PC-9 (cell line): ENCODE measurements at regions not wholly inside any gene's neighbourhood (a gene's known extent, or its start where the extent isn't known, plus 50 kb on each side); places are given as distances from the start of the nearest gene placed in this dataset.

ENCODE experiments used
- BruUV-seq: library from RNA; stranded (reverse); fragments of 400-500 nt; replicated peaks from 2 replicates; lab custom pipeline; 2021; lab: Mats Ljungman, UMichigan
- CTCF ChIA-PET: fragments of 300-600 bp; sonication (Branson Sonifier 250); formaldehyde crosslinking; loops from one replicate; lab custom pipeline; 2022; ENCODE audit warnings: antibody characterized with exemption; lab: Charles Lee
- POLR2A ChIA-PET: fragments of 300-600 bp; sonication (Branson Sonifier 250); formaldehyde crosslinking; loops from one replicate; lab custom pipeline; 2022; ENCODE audit warnings: antibody characterized with exemption; ENCODE audit not compliant: unreplicated experiment; lab: Charles Lee
- DNase-seq, 2 experiments: peaks; one replicate each; pipeline versions ENCODE4 v3.0.0 to v3.0.0-alpha.2; 2015 to 2022; ENCODE audit warnings: mixed read lengths in 1 of 2
- H2AFZ ChIP-seq: fragments of 200-600 bp; sonication (generic); 2 replicates; pipeline ENCODE4 v1.8.1; 2017; ENCODE audit warnings: antibody characterized with exemption
- H3F3A ChIP-seq: fragments of 200-600 bp; sonication (generic); 2 replicates; pipeline ENCODE4 v1.8.1; 2017; ENCODE audit warnings: antibody characterized with exemption, mild to moderate bottlenecking, low read depth; ENCODE audit not compliant: insufficient read depth
- H3K27ac ChIP-seq: fragments of 200-600 bp; sonication (generic); 2 replicates; pipeline ENCODE4 v1.6.1; 2016; ENCODE audit warnings: mixed run types
- H3K27me3 ChIP-seq: fragments of 200-600 bp; sonication (generic); 2 replicates; pipeline ENCODE4 v1.6.1; 2016; ENCODE audit warnings: low read depth, mixed run types; ENCODE audit not compliant: insufficient read depth
- H3K36me3 ChIP-seq: fragments of 200-600 bp; sonication (generic); 2 replicates; pipeline ENCODE4 v1.6.1; 2016; ENCODE audit warnings: low read depth, mixed run types
- H3K4me1 ChIP-seq: fragments of 200-600 bp; sonication (generic); replicated peaks from 2 replicates; pipeline ENCODE4 v1.6.1; 2016; ENCODE audit warnings: mixed run types; ENCODE audit not compliant: insufficient read depth
- H3K4me2 ChIP-seq: fragments of 200-600 bp; sonication (generic); 2 replicates; pipeline ENCODE4 v1.6.1; 2017; ENCODE audit warnings: mixed run types
- H3K4me3 ChIP-seq: fragments of 200-600 bp; sonication (generic); 2 replicates; pipeline ENCODE4 v1.6.1; 2016; ENCODE audit warnings: mixed run types
- H3K79me2 ChIP-seq: fragments of 200-600 bp; sonication (generic); 2 replicates; pipeline ENCODE4 v1.6.1; 2017; ENCODE audit warnings: low read depth, mixed run types
- H3K9me2 ChIP-seq: fragments of 200-600 bp; sonication (generic); 2 replicates; pipeline ENCODE4 v1.8.1; 2017; ENCODE audit warnings: mild to moderate bottlenecking; ENCODE audit not compliant: insufficient read depth
- H3K9me3 ChIP-seq: fragments of 200-600 bp; sonication (generic); 2 replicates; pipeline ENCODE4 v1.8.1; 2016; ENCODE audit warnings: low read depth; ENCODE audit not compliant: insufficient read depth
- H4K20me1 ChIP-seq: fragments of 200-600 bp; sonication (generic); 2 replicates; pipeline ENCODE4 v1.8.1; 2017; ENCODE audit not compliant: insufficient read depth
- CTCF ChIP-seq: fragments of 200-600 bp; sonication (generic); conservative IDR thresholded peaks from 2 replicates; pipeline ENCODE4 v1.6.1; 2017; ENCODE audit warnings: mixed run types, antibody characterized with exemption, mild to moderate bottlenecking, moderate library complexity
- EZH2 ChIP-seq: fragments of 200-600 bp; sonication (generic); IDR thresholded peaks from 2 replicates; pipeline ENCODE4 v1.8.0; 2017; ENCODE audit warnings: antibody characterized with exemption, low read depth
- intact Hi-C: fragments of 100-400 bp; cut with micrococcal nuclease; formaldehyde crosslinking; loops from one replicate; pipeline ENCODE4 v1.10.0; 2022; ENCODE audit not compliant: unreplicated experiment

- TF ChIP-seq EZH2 (no peak), CTCF (no peak)
- Histone ChIP-seq H3K4me2 (no peak overlapping the region), H2AFZ (no peak overlapping the region), H3K9me2 (no peaks in the 10 kb centered on the region), H3K27ac (no peak overlapping the region), H4K20me1 (no peaks in the 10 kb centered on the region), H3K9me3 (no peaks in the 10 kb centered on the region), H3K79me2 (no peaks in the 10 kb centered on the region), H3K4me3 (no peak overlapping the region), H3K27me3 (no peaks in the 10 kb centered on the region), H3K36me3 (no peaks in the 10 kb centered on the region), H3K4me1 (no peaks in the 10 kb centered on the region), H3F3A (no peaks in the 10 kb centered on the region)
- no TSS peak for BruUV-seq
- intact Hi-C loops = no loop called here
- no peak for DNase-seq
- CTCF ChIA-PET = no interaction called here
- POLR2A ChIA-PET = no interaction called here
These were observed 331.1 kb upstream of the DEPDC1 start for GRCh38 chr1:68828013-68828412.

GRCh38 chr1:68831281-68831680 lies 334.4 kb upstream of the DEPDC1 start:
- Histone ChIP-seq H3K4me2 (no peak overlapping the region), H3K9me3 (no peaks in the 10 kb centered on the region), H3K27ac (no peak overlapping the region), H3K27me3 (no peaks in the 10 kb centered on the region), H3K4me1 (no peaks in the 10 kb centered on the region), H3F3A (no peaks in the 10 kb centered on the region), H4K20me1 (no peaks in the 10 kb centered on the region), H3K4me3 (no peak overlapping the region), H3K79me2 (no peaks in the 10 kb centered on the region), H3K36me3 (no peaks in the 10 kb centered on the region), H3K9me2 (no peaks in the 10 kb centered on the region), H2AFZ (no peak overlapping the region)
- DNase-seq = no peak
- no TSS peak for BruUV-seq
- intact Hi-C loops = no loop called here
- POLR2A ChIA-PET = no interaction called here
- TF ChIP-seq CTCF (no peak), EZH2 (no peak)
- CTCF ChIA-PET = no interaction called here

- ChIA-PET CTCF (no interaction called here), POLR2A (no interaction called here)
- intact Hi-C loops = no loop called here
- no TSS peak for BruUV-seq
- Histone ChIP-seq H3K36me3 (no peaks in the 10 kb centered on the region), H3K4me3 (no peak overlapping the region), H3K27ac (no peak overlapping the region), H3K79me2 (no peaks in the 10 kb centered on the region), H4K20me1 (no peaks in the 10 kb centered on the region; the same call in 1 of the 2 replicates), H3K27me3 (no peaks in the 10 kb centered on the region), H3F3A (no peaks in the 10 kb centered on the region), H3K9me2 (no peaks in the 10 kb centered on the region), H2AFZ (no peak overlapping the region), H3K9me3 (no peaks in the 10 kb centered on the region), H3K4me1 (no peaks in the 10 kb centered on the region), H3K4me2 (no peak overlapping the region)
- TF ChIP-seq CTCF = no peak
- TF ChIP-seq EZH2 = no peak
- DNase-seq = no peak
These were observed 351.1 kb upstream of the DEPDC1 start for GRCh38 chr1:68848017-68848416.
